Glomerular visceral epithelial cell (primary cell): ENCODE measurements at regions not wholly inside any gene's neighbourhood (a gene's known extent, or its start where the extent isn't known, plus 50 kb on each side); places are given as distances from the start of the nearest gene placed in this dataset.

Source experiments
- DNase-seq: peaks from one replicate; pipeline ENCODE4 v3.0.0-alpha.2; 2016; ENCODE audit errors: extremely low spot score

GRCh38 chr22:48357961-48358360 lies 1469.7 kb downstream of the BRD1 start:
- DNase-seq, result no peak

GRCh38 chr22:48357196-48357595 lies 1470.5 kb downstream of the BRD1 start:
- no peak for DNase-seq

- no peak for DNase-seq
These were observed 1470.9 kb downstream of the BRD1 start for GRCh38 chr22:48356731-48357130.

GRCh38 chr22:48354096-48354495 lies 1473.6 kb downstream of the BRD1 start:
- DNase-seq, result no peak

GRCh38 chr22:48353116-48353947 lies 1474.3 kb downstream of the BRD1 start:
- no peak for DNase-seq

GRCh38 chr22:48352086-48352911 lies 1475.4 kb downstream of the BRD1 start:
- no peak for DNase-seq

- no peak for DNase-seq
These were observed 1476.1 kb downstream of the BRD1 start for GRCh38 chr22:48351376-48352085.

GRCh38 chr22:48350456-48350855 lies 1477.2 kb downstream of the BRD1 start:
- DNase-seq, result no peak

GRCh38 chr22:48348855-48349254 lies 1478.8 kb downstream of the BRD1 start:
- DNase-seq, result no peak

- DNase-seq, result no peak
These were observed 1480.4 kb downstream of the BRD1 start for GRCh38 chr22:48347311-48347710.

GRCh38 chr22:48346911-48347310 lies 1480.8 kb downstream of the BRD1 start:
- no peak for DNase-seq

GRCh38 chr22:48346311-48346710 lies 1481.4 kb downstream of the BRD1 start:
- DNase-seq, result no peak

- no peak for DNase-seq
These were observed 1482.0 kb downstream of the BRD1 start for GRCh38 chr22:48345631-48346030.

GRCh38 chr22:48343461-48343860 lies 1484.2 kb downstream of the BRD1 start:
- no peak for DNase-seq

GRCh38 chr22:48342732-48343131 lies 1484.9 kb downstream of the BRD1 start:
- DNase-seq, result no peak

GRCh38 chr22:48342016-48342415 lies 1485.7 kb downstream of the BRD1 start:
- DNase-seq, result no peak

GRCh38 chr22:48340727-48341709 lies 1486.7 kb downstream of the BRD1 start:
- DNase-seq, result no peak

GRCh38 chr22:48340191-48340590 lies 1487.5 kb downstream of the BRD1 start:
- DNase-seq, result no peak

- no peak for DNase-seq
These were observed 1488.6 kb downstream of the BRD1 start for GRCh38 chr22:48338793-48339705.
